Tibial artery (tissue), 4 donors: ENCODE measurements at regions not wholly inside any gene's neighbourhood (a gene's known extent, or its start where the extent isn't known, plus 50 kb on each side); places are given as distances from the start of the nearest gene placed in this dataset.

ENCODE experiments used
- DNase-seq, 2 donors: peaks; one replicate each; pipeline ENCODE4 v3.0.0-alpha.2; 2019
- H3K27ac ChIP-seq, 2 donors: fragments of 200-600 bp; sonication (generic) in 1 of 2; 1 replicate in 1 of 2; 2 replicates in 1 of 2; pipeline ENCODE4 v1.5.1; 2018 to 2019; ENCODE audit warnings: mild to moderate bottlenecking in 1 of 2
- H3K27me3 ChIP-seq, 2 donors: fragments of 200-600 bp; sonication (generic) in 1 of 2; one replicate each; pipeline versions ENCODE4 v1.5.1 to v1.6.0; 2016 to 2019
- H3K36me3 ChIP-seq, 3 donors: fragments of 200-600 bp; sonication (generic) in 2 of 3; one replicate each; pipeline ENCODE4 v1.5.1; 2016 to 2019; ENCODE audit warnings: mild to moderate bottlenecking in 2 of 3
- H3K4me1 ChIP-seq, 4 donors: fragments of 200-600 bp; sonication (generic) in 2 of 4; 1 replicate in 3 of 4; 2 replicates in 1 of 4; pipeline ENCODE4 v1.5.1; 2016 to 2019
- H3K4me3 ChIP-seq, 2 donors: fragments of 200-600 bp; sonication (generic) in 1 of 2; 1 replicate in 1 of 2; 2 replicates in 1 of 2; pipeline ENCODE4 v1.5.1; 2018 to 2019; ENCODE audit warnings: mild to moderate bottlenecking in 2 of 2
- H3K9me3 ChIP-seq, 3 donors: fragments of 200-600 bp; sonication (generic) in 1 of 3; one replicate each; pipeline ENCODE4 v1.5.1; 2016 to 2019
- CTCF ChIP-seq, 2 experiments: fragments of 200-600 bp in 1 of 2; fragments of 450-650 bp in 1 of 2; IDR thresholded peaks; one replicate each; pipeline ENCODE4 v1.5.1; 2017 to 2019; ENCODE audit warnings: antibody characterized with exemption in 2 of 2, mild to moderate bottlenecking in 1 of 2, moderate library complexity in 1 of 2
- intact Hi-C: fragments of 100-400 bp; cut with DNase I; formaldehyde crosslinking; loops from one replicate; pipeline ENCODE4 v1.15.0; 2023; ENCODE audit warnings: low total_unique reads

GRCh38 chr11:91209306-91209705 is 986.5 kb upstream of the CHORDC1 start:
- H3K27me3 ChIP-seq = no peaks in the 10 kb centered on the region
- intact Hi-C loops = no loop called here
- no peak overlapping the region for H3K27ac ChIP-seq
- H3K36me3 ChIP-seq = no peaks in the 10 kb centered on the region
- no peak overlapping the region for H3K4me3 ChIP-seq
- no peak for DNase-seq
- H3K4me1 ChIP-seq = no peaks in the 10 kb centered on the region
- no peak for TF ChIP-seq CTCF (IDR thresholded peaks at IDR 0.05)
- H3K9me3 ChIP-seq = no peaks in the 10 kb centered on the region

- Histone ChIP-seq H3K9me3 (no peaks in the 10 kb centered on the region), H3K27me3 (no peaks in the 10 kb centered on the region), H3K27ac (no peak overlapping the region), H3K4me3 (no peak overlapping the region), H3K4me1 (no peaks in the 10 kb centered on the region), H3K36me3 (no peaks in the 10 kb centered on the region)
- DNase-seq = no peak
- no peak for TF ChIP-seq CTCF (IDR thresholded peaks at IDR 0.05)
- intact Hi-C loops = no loop called here
Measured at GRCh38 chr11:91199866-91200265, 977.0 kb upstream of the CHORDC1 start.

GRCh38 chr11:91194546-91194945 is 971.7 kb upstream of the CHORDC1 start:
- no peaks in the 10 kb centered on the region for H3K36me3 ChIP-seq
- no peak overlapping the region for H3K27ac ChIP-seq
- H3K4me1 ChIP-seq = no peaks in the 10 kb centered on the region
- no peaks in the 10 kb centered on the region for H3K27me3 ChIP-seq
- H3K4me3 ChIP-seq = no peak overlapping the region
- TF ChIP-seq CTCF (IDR thresholded peaks at IDR 0.05) = no peak
- no peaks in the 10 kb centered on the region for H3K9me3 ChIP-seq
- intact Hi-C loops = no loop called here
- no peak for DNase-seq

- Histone ChIP-seq H3K4me3 (no peak overlapping the region), H3K27ac (no peak overlapping the region), H3K36me3 (no peaks in the 10 kb centered on the region), H3K27me3 (no peaks in the 10 kb centered on the region), H3K4me1 (no peaks in the 10 kb centered on the region), H3K9me3 (no peaks in the 10 kb centered on the region)
- intact Hi-C loops = no loop called here
- TF ChIP-seq CTCF (IDR thresholded peaks at IDR 0.05) = no peak
- no peak for DNase-seq
Measured at GRCh38 chr11:91188484-91188883, 965.6 kb upstream of the CHORDC1 start.

GRCh38 chr11:91187314-91187713 is 964.5 kb upstream of the CHORDC1 start:
- no peaks in the 10 kb centered on the region for H3K4me1 ChIP-seq
- no peak for DNase-seq
- no peak overlapping the region for H3K4me3 ChIP-seq
- no peaks in the 10 kb centered on the region for H3K36me3 ChIP-seq
- no peak for TF ChIP-seq CTCF (IDR thresholded peaks at IDR 0.05)
- intact Hi-C loops = no loop called here
- H3K9me3 ChIP-seq = no peaks in the 10 kb centered on the region
- H3K27ac ChIP-seq = no peak overlapping the region
- H3K27me3 ChIP-seq = no peaks in the 10 kb centered on the region

GRCh38 chr11:91178366-91178765 is 955.5 kb upstream of the CHORDC1 start:
- intact Hi-C loops = no loop called here
- no peaks in the 10 kb centered on the region for H3K4me1 ChIP-seq
- DNase-seq = no peak
- TF ChIP-seq CTCF (IDR thresholded peaks at IDR 0.05) = no peak
- H3K27me3 ChIP-seq = no peaks in the 10 kb centered on the region
- no peaks in the 10 kb centered on the region for H3K9me3 ChIP-seq
- no peak overlapping the region for H3K27ac ChIP-seq
- no peaks in the 10 kb centered on the region for H3K36me3 ChIP-seq
- H3K4me3 ChIP-seq = no peak overlapping the region
